ENCODE measurements at regions not wholly inside any gene's neighbourhood (a gene's known extent, or its start where the extent isn't known, plus 50 kb on each side); places are given as distances from the start of the nearest gene placed in this dataset.

DNA sequence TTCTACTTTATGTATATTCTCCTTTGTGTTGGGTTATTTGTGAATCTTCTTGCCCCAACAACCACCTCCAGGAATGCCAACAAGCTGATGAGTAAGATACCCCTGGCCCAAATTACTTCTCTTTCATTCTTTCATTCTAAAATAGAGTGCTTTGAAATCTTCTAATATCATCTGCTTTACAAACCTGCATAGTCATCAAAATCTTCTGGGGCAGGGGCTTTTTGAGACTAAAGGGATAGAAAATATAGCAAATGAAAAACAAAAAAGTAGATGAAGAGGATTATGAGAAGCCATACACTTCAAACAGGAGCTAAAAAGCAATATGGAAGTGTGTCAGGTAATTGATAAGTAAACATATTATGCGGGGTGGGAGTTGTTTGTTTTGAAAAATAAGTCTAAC is 150.7 kb upstream of the SOX4 start:
- H3K4me3 ChIP-seq (ENCODE audit: low read length), result no peak overlapping the region
- TF ChIP-seq ZNF274 (IDR thresholded peaks at IDR 0.05; ENCODE audit: low read depth, low read length), result no peak

DNA sequence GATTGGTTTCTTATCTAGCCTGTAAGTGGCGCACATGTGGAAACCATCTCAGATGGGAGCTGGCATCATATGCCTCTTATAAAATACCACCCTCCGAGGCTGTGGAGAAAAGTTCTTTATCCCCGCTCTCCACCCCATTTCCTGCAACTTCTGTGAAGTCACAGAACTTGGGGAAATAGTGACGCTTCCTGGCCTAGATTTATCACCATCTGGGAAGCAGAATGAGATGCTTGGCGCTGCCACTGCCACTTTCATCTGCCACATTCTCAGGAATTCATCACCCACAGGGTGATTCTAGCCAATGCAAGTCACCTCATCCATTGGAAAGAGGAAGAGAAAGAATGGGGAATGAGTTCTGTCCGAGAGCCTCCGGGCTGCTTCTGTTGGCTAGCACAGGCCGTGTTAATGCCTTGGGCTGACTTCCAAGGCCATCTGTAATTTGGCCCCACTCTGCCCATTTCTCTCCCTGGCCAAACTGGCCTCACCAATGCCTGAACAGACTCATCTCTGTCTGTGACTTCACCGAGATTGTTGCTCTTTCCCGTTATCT is 148.8 kb upstream of the SOX4 start:
- no peak overlapping the region for H3K4me3 ChIP-seq (ENCODE audit: low read length)

GRCh38 chr6:21447987-21448386 is 145.6 kb upstream of the SOX4 start:
- no peak overlapping the region for H3K4me3 ChIP-seq (ENCODE audit: low read length)
- TF ChIP-seq ZNF274 (IDR thresholded peaks at IDR 0.05; ENCODE audit: low read depth, low read length), result no peak

More for the DNA sequence above, 148.8 kb upstream of the SOX4 start:
- TF ChIP-seq ZNF274 (IDR thresholded peaks at IDR 0.05; ENCODE audit: low read depth, low read length), result no peak

- TF ChIP-seq ZNF274 (IDR thresholded peaks at IDR 0.05; ENCODE audit: low read depth, low read length), result no peak
- H3K4me3 ChIP-seq (ENCODE audit: low read length), result no peak overlapping the region
These were observed 145.0 kb upstream of the SOX4 start for GRCh38 chr6:21448485-21449109.

DNA sequence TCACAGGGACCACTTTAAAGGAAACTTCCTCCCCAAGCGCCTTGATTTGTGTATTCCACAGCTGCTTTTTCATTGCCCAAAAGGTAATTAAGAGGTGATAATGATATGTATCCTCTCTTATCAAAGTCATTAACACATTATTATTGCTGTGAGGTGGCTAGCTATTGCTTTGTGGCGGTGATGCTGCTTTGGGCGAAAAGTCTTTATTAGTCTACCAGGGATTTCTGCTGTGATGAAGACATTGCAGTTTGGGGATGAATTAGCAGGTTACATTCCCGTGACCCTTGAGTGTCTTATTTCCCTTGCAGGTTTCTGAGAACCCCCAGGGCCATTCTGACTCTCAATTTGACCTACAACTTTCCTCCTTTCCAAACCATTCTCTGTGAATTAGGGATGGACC is 143.4 kb upstream of the SOX4 start:
- no peak for TF ChIP-seq ZNF274 (IDR thresholded peaks at IDR 0.05; ENCODE audit: low read depth, low read length)
- H3K4me3 ChIP-seq (ENCODE audit: low read length), result no peak overlapping the region

GRCh38 chr6:21450628-21451027 is 142.9 kb upstream of the SOX4 start:
- no peak for TF ChIP-seq ZNF274 (IDR thresholded peaks at IDR 0.05; ENCODE audit: low read depth, low read length)
- H3K4me3 ChIP-seq (ENCODE audit: low read length), result no peak overlapping the region

DNA sequence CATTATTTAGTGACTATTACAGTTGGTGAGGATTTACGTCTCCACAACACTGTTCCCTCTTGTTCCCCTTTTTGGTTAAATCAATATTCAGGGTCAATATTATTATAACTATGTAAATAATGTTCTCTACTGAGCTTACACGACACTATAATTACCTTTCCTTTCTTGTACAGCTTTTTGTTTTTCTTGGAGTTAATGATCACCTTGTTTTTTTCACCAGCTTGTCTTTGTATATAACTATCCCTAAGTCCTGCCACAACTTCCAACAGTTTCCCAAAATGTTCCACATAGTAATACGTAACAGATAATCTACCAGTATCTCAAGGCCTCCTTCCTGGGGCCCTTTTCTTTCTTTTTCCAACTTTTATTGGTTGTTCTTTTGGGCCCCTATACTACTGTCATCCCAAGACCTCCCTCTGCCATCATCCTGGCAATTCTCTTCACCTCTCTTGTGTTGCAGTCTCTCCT is 142.0 kb upstream of the SOX4 start:
- no peak for TF ChIP-seq ZNF274 (IDR thresholded peaks at IDR 0.05; ENCODE audit: low read depth, low read length)
- no peak overlapping the region for H3K4me3 ChIP-seq (ENCODE audit: low read length)

DNA sequence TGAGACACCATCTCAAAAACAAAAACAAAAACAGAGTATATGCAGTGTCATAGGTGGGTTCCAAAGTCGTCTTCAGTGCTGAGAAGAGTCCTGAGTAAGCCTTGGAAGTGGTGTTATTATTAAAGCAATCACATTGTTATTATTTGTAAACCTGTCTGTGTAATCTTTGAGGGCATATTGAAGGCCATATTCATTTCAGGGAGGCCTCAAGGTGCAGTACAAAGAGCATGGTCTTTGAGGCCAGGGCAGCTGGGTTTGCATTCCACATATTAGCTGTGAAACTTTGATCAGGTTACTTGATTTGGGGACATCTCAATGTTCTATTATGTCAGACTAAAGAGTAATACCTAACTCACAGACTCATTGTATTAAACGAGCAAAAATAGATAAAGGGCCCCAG is 139.3 kb upstream of the SOX4 start:
- no peak for TF ChIP-seq ZNF274 (IDR thresholded peaks at IDR 0.05; ENCODE audit: low read depth, low read length)

DNA sequence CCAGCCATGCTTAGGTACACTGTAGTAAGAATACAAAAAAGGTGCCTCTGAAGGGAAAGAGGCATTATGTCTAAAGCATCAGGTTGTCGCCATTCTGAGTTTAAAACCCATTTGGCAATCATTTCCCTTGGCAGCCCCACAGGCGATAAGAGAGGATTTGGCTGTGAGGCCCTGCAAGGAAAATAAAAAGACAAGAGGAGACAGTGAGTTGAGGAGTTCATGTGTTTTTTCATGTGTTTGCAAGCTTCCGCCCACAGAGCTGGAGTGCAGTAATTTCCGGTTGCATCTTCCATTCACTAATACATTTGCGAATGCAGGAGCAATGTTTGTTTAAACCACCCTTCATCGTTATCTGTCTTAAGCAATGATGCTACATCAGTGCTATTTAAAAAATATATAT is 138.5 kb upstream of the SOX4 start:
- H3K4me3 ChIP-seq (ENCODE audit: low read length), result no peak overlapping the region
- no peak for TF ChIP-seq ZNF274 (IDR thresholded peaks at IDR 0.05; ENCODE audit: low read depth, low read length)

More for the DNA sequence above, 139.3 kb upstream of the SOX4 start:
- no peak overlapping the region for H3K4me3 ChIP-seq (ENCODE audit: low read length)

- H3K4me3 ChIP-seq (ENCODE audit: low read length), result no peak overlapping the region
- TF ChIP-seq ZNF274 (IDR thresholded peaks at IDR 0.05; ENCODE audit: low read depth, low read length), result no peak
These were observed 135.9 kb upstream of the SOX4 start for GRCh38 chr6:21457647-21458046.

- TF ChIP-seq ZNF274 (IDR thresholded peaks at IDR 0.05; ENCODE audit: low read depth, low read length), result no peak
- no peak overlapping the region for H3K4me3 ChIP-seq (ENCODE audit: low read length)
These were observed 133.9 kb upstream of the SOX4 start for GRCh38 chr6:21459641-21460040.

GRCh38 chr6:21461844-21462518 is 131.6 kb upstream of the SOX4 start:
- no peak for TF ChIP-seq ZNF274 (IDR thresholded peaks at IDR 0.05; ENCODE audit: low read depth, low read length)
- H3K4me3 ChIP-seq (ENCODE audit: low read length), result no peak overlapping the region

DNA sequence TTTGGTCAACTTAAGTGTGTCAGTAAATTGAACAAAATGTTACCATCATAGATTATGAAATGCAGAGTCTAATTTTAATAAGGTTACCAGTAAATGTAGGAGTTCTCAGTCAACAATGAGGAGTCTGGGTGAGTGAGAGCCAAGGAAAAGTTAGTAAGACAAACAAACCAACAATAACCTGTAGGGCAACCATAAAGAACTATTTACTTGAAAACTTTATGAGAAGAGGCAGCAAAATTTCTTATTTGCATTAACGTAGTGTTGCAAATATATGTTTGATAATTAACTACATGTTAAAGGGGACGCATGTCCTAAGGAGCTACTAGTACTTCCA is 131.1 kb upstream of the SOX4 start:
- TF ChIP-seq ZNF274 (IDR thresholded peaks at IDR 0.05; ENCODE audit: low read depth, low read length), result no peak

GRCh38 chr6:21467091-21467490 is 126.5 kb upstream of the SOX4 start:
- no peak for TF ChIP-seq ZNF274 (IDR thresholded peaks at IDR 0.05; ENCODE audit: low read depth, low read length)

More for the DNA sequence above, 131.1 kb upstream of the SOX4 start:
- no peak overlapping the region for H3K4me3 ChIP-seq (ENCODE audit: low read length)

GRCh38 chr6:21468461-21468860 is 125.1 kb upstream of the SOX4 start:
- no peak for TF ChIP-seq ZNF274 (IDR thresholded peaks at IDR 0.05; ENCODE audit: low read depth, low read length)

More at GRCh38 chr6:21467091-21467490, 126.5 kb upstream of the SOX4 start:
- H3K4me3 ChIP-seq (ENCODE audit: low read length), result no peak overlapping the region

More at GRCh38 chr6:21468461-21468860, 125.1 kb upstream of the SOX4 start:
- H3K4me3 ChIP-seq (ENCODE audit: low read length), result no peak overlapping the region
